ENCODE measurements at regions not wholly inside any gene's neighbourhood (a gene's known extent, or its start where the extent isn't known, plus 50 kb on each side); places are given as distances from the start of the nearest gene placed in this dataset.

DNA sequence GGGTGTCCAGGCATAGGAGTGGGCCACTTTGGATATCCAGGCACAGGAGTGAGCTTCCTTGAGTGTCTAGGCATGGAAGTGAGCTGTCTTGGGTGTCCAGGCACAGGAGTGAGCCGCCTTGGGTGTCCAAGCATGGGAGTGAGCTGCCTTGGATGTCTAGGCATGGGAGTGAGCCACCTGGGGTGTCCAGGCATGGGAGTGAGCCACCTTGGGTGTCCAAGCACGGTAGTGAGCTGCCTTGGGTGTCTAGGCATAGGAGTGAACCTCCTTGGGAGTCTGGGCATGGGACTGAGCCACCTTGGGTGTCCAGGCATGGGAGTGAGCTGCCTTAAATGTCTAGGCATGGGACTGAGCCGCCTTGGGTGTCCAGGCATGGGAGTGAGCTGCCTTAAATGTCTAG is 146.3 kb downstream of the C1orf94 start:
- TF ChIP-seq, protein P1, sequence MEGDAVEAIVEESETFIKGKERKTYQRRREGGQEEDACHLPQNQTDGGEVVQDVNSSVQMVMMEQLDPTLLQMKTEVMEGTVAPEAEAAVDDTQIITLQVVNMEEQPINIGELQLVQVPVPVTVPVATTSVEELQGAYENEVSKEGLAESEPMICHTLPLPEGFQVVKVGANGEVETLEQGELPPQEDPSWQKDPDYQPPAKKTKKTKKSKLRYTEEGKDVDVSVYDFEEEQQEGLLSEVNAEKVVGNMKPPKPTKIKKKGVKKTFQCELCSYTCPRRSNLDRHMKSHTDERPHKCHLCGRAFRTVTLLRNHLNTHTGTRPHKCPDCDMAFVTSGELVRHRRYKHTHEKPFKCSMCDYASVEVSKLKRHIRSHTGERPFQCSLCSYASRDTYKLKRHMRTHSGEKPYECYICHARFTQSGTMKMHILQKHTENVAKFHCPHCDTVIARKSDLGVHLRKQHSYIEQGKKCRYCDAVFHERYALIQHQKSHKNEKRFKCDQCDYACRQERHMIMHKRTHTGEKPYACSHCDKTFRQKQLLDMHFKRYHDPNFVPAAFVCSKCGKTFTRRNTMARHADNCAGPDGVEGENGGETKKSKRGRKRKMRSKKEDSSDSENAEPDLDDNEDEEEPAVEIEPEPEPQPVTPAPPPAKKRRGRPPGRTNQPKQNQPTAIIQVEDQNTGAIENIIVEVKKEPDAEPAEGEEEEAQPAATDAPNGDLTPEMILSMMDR (conservative IDR thresholded peaks at IDR 0.05; ENCODE audit: low read depth, low read length) = no peak
- no peak for DNase-seq (ENCODE audit: low read depth)
- H3K4me3 ChIP-seq (ENCODE audit: low read depth, low read length) = no peak overlapping the region

DNA sequence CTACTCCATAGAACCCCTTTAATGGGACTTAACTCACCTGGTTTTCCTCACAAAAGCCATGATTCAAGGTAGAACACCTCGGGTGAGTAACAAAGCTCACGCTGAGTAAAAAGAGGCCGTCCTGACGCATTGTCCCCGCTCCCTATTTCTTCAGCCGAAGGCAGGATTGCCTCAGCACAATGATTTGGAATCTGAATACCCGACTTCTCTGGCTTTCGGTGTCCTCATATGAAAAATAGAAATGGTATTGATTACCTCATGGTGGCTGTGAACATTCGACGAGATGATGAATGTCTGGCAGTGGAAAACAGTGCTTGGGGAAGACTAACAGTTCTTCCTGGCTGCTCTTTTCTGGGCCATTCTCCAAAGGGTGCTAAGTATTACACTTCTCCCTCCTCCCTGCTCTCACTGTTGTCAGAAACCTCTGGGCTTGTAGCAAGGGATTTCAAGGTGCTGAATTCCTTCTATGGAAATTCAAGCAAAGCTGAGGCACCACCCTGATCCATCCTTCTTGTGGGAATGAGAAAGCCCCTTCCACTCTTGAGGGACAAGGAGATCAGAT is 148.3 kb downstream of the C1orf94 start:
- no peak for DNase-seq (ENCODE audit: low read depth)
- H3K4me3 ChIP-seq (ENCODE audit: low read depth, low read length) = no peak overlapping the region
- TF ChIP-seq, protein P1 (conservative IDR thresholded peaks at IDR 0.05; ENCODE audit: low read depth, low read length) = no peak

DNA sequence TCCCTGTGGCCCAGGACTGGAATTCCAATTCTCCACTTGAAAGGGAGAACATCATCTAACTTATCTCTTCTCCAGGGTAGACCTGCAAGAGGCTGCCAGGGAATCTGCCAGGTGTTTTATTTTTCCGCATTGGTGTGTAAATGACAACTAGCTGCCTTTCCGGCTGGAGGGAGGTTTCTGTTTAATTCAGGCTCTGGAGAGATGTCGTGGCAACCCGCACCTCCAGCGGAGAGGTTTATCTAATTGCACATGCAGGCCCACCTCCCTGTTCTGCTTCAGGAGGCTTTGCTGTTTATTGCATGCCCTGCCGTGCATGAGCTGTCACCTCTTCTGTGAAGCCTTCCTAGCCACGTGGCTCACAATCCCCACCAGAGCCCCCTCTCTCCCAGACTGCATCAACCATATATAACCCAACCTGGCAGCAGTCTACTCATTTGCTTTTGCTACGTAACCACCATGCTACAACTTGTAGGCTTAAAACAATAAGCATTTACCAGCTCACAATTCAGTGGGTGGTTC is 151.6 kb downstream of the C1orf94 start:
- TF ChIP-seq, protein P1 (conservative IDR thresholded peaks at IDR 0.05; ENCODE audit: low read depth, low read length) = no peak
- DNase-seq (ENCODE audit: low read depth) = no peak
- no peak overlapping the region for H3K4me3 ChIP-seq (ENCODE audit: low read depth, low read length)

DNA sequence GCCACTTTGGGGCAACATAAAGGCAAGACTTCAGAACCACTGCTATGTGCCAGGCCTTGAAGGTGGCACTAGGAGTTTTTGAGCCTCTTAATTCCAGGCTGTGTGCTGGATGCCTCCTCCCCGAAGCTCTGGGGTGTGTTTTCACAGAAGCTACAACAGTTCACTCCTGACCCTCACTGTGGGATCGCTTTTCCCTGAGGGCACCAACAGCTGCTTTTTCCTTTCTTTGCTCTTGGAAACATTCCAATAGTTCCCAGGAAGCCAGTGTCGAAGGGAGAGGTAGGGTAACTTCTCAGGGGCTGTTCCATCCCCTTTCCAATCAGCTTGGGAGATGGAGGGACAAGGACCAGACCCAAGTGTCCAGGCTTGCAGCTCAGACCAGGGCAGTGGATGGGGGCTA is 153.4 kb downstream of the C1orf94 start:
- H3K4me3 ChIP-seq (ENCODE audit: low read depth, low read length) = no peak overlapping the region
- TF ChIP-seq, protein P1 (conservative IDR thresholded peaks at IDR 0.05; ENCODE audit: low read depth, low read length) = no peak
- DNase-seq (ENCODE audit: low read depth) = no peak

DNA sequence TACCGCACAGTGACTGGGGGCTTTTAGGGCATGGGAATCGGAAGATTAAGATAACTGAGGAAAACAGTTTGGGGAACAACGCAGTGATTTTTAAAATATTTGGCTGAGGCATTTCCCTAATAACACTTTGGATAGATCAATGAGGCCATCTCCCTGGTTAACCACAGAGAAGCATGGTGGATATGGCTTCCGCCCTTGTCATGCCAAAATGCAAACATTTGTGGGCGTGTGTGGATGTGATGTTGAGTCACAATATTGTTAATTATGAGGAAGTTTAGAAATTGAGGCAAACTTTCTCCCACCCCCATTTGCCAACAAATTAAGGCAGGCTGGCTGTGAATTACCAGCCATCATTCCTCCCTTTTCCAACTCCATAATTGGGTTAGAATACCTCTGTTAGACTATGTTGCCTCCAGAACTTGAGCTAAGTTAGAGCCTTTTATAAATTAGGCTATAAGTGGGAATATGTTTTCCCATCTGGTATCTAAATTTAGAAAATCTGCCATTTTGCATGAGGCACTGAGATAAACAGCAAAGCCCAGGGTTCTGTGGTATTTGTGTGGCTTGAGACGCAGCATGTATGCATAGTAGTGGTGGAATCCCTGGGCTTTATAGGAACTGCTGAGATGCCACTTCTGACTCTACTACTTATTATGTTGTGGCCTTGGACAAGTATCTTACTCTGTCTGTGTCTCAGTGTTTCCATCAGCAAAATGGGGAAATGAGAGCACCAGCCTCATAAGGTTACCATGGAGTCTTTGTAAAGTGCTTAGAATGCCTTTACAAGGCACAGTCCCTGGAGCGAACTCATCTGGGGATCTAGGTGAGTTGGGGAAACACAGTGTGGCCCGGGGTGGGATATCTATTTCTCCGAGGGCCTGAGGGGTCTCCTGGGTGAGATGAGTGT is 154.6 kb downstream of the C1orf94 start:
- no peak overlapping the region for H3K4me3 ChIP-seq (ENCODE audit: low read depth, low read length)
- DNase-seq (ENCODE audit: low read depth) = no peak
- TF ChIP-seq, protein P1 (conservative IDR thresholded peaks at IDR 0.05; ENCODE audit: low read depth, low read length) = no peak

DNA sequence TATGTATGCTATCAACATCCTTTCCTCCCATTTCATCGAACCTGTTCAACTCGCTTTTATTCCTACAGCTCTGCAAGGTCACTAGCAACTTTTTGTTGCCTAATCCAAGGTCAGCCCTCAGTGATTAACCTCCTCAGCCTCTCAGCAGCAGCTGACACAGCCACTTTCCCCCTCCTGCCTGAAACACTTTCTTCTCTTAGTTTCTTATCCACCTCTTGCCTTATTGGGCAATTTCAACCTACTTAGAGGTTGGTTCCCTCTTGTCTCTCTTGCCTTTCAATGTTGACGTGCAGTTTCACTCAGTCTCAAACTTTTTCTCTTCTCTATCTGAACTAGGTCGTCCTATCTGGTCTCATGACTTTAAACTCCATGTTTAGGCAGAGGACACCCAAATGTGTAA is 156.3 kb downstream of the C1orf94 start:
- TF ChIP-seq, protein P1 (conservative IDR thresholded peaks at IDR 0.05; ENCODE audit: low read depth, low read length) = no peak
- DNase-seq (ENCODE audit: low read depth) = no peak
- H3K4me3 ChIP-seq (ENCODE audit: low read depth, low read length) = no peak overlapping the region

Data from choroid plexus epithelial cell (primary cell).